HEK293 (cell line): ENCODE measurements at regions not wholly inside any gene's neighbourhood (a gene's known extent, or its start where the extent isn't known, plus 50 kb on each side); places are given as distances from the start of the nearest gene placed in this dataset.

Experiments
- CTCF ChIP-seq: fragments of 450-650 bp; formaldehyde crosslinking; IDR thresholded peaks from 2 replicates; pipeline ENCODE4 v1.5.1; 2016; ENCODE audit warnings: missing biosample characterization, missing genetic modification characterization
- OVOL3 ChIP-seq: fragments of 450-650 bp; formaldehyde crosslinking; IDR thresholded peaks from 2 replicates; pipeline ENCODE4 v1.5.1; 2016; ENCODE audit warnings: missing biosample characterization, missing genetic modification characterization
- ZFHX2 ChIP-seq: fragments of 450-650 bp; formaldehyde crosslinking; conservative IDR thresholded peaks from 2 replicates; pipeline ENCODE4 v1.5.1; 2016; ENCODE audit warnings: missing biosample characterization, missing genetic modification characterization
- ZNF138 ChIP-seq: fragments of 450-650 bp; formaldehyde crosslinking; IDR thresholded peaks from 2 replicates; pipeline ENCODE4 v1.5.1; 2016; ENCODE audit warnings: missing biosample characterization, missing genetic modification characterization, borderline replicate concordance
- ZNF148 ChIP-seq: fragments of 450-650 bp; formaldehyde crosslinking; IDR thresholded peaks from 2 replicates; pipeline ENCODE4 v1.5.0; 2017; ENCODE audit warnings: missing biosample characterization, missing genetic modification characterization, borderline replicate concordance
- ZNF23 ChIP-seq: fragments of 450-650 bp; formaldehyde crosslinking; IDR thresholded peaks from 2 replicates; pipeline ENCODE4 v1.5.1; 2016; ENCODE audit warnings: missing biosample characterization, missing genetic modification characterization, borderline replicate concordance
- ZNF274 ChIP-seq, 2 experiments: fragments of 200-500 bp in 1 of 2; fragments of 450-650 bp in 1 of 2; sonication (Bioruptor generic) in 1 of 2; formaldehyde crosslinking in 1 of 2; IDR thresholded peaks; 2 replicates each; pipeline versions ENCODE4 v1.5.1 to v1.6.1; 2014 to 2016; ENCODE audit warnings: borderline replicate concordance in 1 of 2, inconsistent platforms in 1 of 2, low read length in 1 of 2, missing biosample characterization in 1 of 2, missing genetic modification characterization in 1 of 2
- ZNF513 ChIP-seq: fragments of 450-650 bp; IDR thresholded peaks from 2 replicates; pipeline ENCODE4 v1.5.1; 2018; ENCODE audit warnings: missing biosample characterization, missing genetic modification characterization
- ZNF596 ChIP-seq: fragments of 450-650 bp; IDR thresholded peaks from 2 replicates; pipeline ENCODE4 v1.5.0; 2018; ENCODE audit warnings: missing biosample characterization, mild to moderate bottlenecking, missing genetic modification characterization, moderate library complexity
- ZNF701 ChIP-seq: fragments of 450-650 bp; formaldehyde crosslinking; IDR thresholded peaks from 2 replicates; pipeline ENCODE4 v1.5.1; 2016; ENCODE audit warnings: missing biosample characterization, missing genetic modification characterization
- ZSCAN16 ChIP-seq: fragments of 450-650 bp; formaldehyde crosslinking; IDR thresholded peaks from 2 replicates; pipeline ENCODE4 v1.5.1; 2016; ENCODE audit warnings: missing biosample characterization, missing genetic modification characterization
- ZSCAN5A ChIP-seq: fragments of 450-650 bp; formaldehyde crosslinking; IDR thresholded peaks from 2 replicates; pipeline ENCODE4 v1.5.1; 2016; ENCODE audit warnings: missing biosample characterization, missing genetic modification characterization

- TF ChIP-seq ZNF701 (tag by site-specific recombination) (no peak), CTCF (tag by site-specific recombination) (peak; percentile 69), ZNF513 (no peak), ZNF138 (tag by site-specific recombination) (no peak), ZSCAN5A (tag by site-specific recombination) (no peak), ZNF274 (IDR thresholded peaks at IDR 0.05; ENCODE audit: low read length) (no peak), ZNF274 (tag by site-specific recombination; IDR thresholded peaks at IDR 0.05; ENCODE audit: borderline replicate concordance) (no peak), ZFHX2 (peak; percentile 34; the same call in 1 of the 2 replicates), ZNF148 (tag by site-specific recombination) (no peak), ZNF23 (no peak), ZNF596 (no peak), OVOL3 (tag by site-specific recombination) (no peak), ZSCAN16 (tag by site-specific recombination) (no peak)
Measured at GRCh38 chr5:126234563-126235195, 188.5 kb upstream of the GRAMD2B start.
